ENCODE measurements at regions not wholly inside any gene's neighbourhood (a gene's known extent, or its start where the extent isn't known, plus 50 kb on each side); places are given as distances from the start of the nearest gene placed in this dataset.
A peak's percentile ranks its signal among the peaks of the same experiment; 100 is the strongest.

- Histone ChIP-seq H3K4me3 (no peak overlapping the region), H3K36me3 (ENCODE audit: low read depth) (no peaks in the 10 kb centered on the region), H3K4me1 (ENCODE audit: low read depth) (no peaks in the 10 kb centered on the region), H3K9me3 (no peaks in the 10 kb centered on the region)
- ATAC-seq (peak; percentile 54), DNase-seq (peak in 1 of 3 donors; percentile 24)
- no peak for TF ChIP-seq CTCF (IDR thresholded peaks at IDR 0.05)
- intact Hi-C loops (cut with DNase I, micrococcal nuclease), result no loop called here
These were observed 280.5 kb downstream of the FBXW7 start for GRCh38 chr4:152255437-152255836.

DNA sequence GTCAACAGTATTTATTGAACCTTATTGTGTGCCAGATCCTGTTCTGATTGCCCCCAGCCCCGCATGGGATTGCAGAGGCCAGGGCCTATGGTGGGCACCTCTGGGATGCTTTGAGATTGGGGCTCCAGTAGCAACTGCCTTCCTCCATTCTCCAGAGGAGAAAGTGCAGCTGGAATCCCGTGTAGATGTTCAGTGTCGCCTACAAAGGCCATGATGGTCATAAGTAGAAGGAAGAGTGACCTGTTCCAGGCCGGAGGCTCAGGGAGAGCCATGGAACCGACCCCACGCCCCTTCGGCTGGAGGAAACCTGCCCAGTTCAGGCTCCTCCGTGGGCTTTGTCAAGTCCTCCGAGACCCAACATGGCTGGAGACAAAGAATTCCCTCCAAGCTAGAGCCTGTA lies 287.5 kb downstream of the FBXW7 start:
- no peaks in the 10 kb centered on the region for H3K4me1 ChIP-seq (ENCODE audit: low read depth)
- no peak for TF ChIP-seq CTCF (IDR thresholded peaks at IDR 0.05)
- no peaks in the 10 kb centered on the region for H3K36me3 ChIP-seq (ENCODE audit: low read depth)
- DNase-seq, result no peak
- H3K4me3 ChIP-seq, result no peak overlapping the region
- intact Hi-C loops (cut with DNase I, micrococcal nuclease), result no loop called here
- no peaks in the 10 kb centered on the region for H3K9me3 ChIP-seq
- no peak for ATAC-seq

DNA sequence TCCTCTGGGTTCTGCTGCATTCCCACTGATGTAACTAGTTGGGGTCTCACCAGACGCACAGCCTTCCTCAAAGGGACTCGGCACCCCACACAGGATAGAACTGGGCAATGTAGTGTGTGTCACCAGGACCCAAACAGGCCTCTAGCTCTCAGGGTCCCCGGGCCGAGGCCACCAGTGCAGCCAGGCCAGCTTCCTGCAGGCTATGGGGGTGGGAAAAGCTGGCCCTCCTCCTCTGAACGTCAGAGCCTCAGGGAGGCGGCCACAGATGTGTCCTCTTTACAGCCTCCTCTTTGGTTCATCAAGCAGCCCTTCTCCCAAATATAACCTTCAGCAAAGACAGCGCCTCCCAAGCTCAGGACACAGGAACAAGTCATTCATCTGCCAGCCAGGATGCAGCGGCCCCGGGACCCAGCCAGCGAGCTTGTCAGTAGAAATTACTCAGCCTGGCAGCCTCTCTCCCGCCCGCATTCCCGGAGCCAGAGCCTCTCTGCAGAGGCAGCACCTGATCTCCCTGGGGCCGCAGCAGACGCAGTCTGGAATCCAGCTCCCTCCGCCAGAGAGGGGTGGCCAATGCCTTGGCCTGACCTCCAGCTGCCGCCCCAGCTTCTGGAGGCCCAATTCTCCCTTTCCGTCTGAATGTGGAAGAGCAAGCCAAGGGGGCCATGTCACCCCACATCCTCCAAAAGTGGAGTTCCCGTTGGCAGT lies 288.5 kb downstream of the FBXW7 start:
- DNase-seq, result no peak
- Histone ChIP-seq H3K4me3 (no peak overlapping the region), H3K36me3 (ENCODE audit: low read depth) (no peaks in the 10 kb centered on the region), H3K9me3 (no peaks in the 10 kb centered on the region), H3K4me1 (ENCODE audit: low read depth) (no peaks in the 10 kb centered on the region)
- no peak for ATAC-seq
- no peak for TF ChIP-seq CTCF (IDR thresholded peaks at IDR 0.05)
- intact Hi-C loops (cut with DNase I, micrococcal nuclease), result no loop called here

DNA sequence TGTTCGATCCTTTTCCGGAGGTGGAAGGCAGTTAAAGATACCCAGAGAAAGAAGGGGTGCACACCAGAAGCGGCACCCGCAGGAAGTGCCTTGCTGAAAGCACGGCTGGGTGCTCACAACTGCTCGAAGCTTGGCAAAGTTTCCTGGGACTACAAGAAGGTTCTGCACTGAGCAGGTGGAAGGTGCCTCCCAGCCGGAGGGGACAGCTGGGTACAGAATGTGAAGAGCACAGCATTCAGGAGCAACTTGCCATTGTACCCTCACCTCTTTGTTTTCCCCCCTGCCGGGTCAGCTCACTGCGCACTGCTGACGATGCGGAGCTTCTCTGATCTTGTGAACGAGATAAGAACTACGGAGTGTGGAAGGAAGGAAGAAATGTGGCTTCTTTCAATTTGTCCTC lies 289.2 kb downstream of the FBXW7 start:
- H3K36me3 ChIP-seq (ENCODE audit: low read depth), result no peaks in the 10 kb centered on the region
- intact Hi-C loops (cut with DNase I, micrococcal nuclease), result no loop called here
- no peak for TF ChIP-seq CTCF (IDR thresholded peaks at IDR 0.05)
- no peaks in the 10 kb centered on the region for H3K9me3 ChIP-seq
- H3K4me1 ChIP-seq (ENCODE audit: low read depth), result no peaks in the 10 kb centered on the region
- DNase-seq (no peak), ATAC-seq (no peak)
- no peak overlapping the region for H3K4me3 ChIP-seq

GRCh38 chr4:152245680-152246079 lies 290.2 kb downstream of the FBXW7 start:
- DNase-seq, result no peak
- Histone ChIP-seq H3K4me1 (ENCODE audit: low read depth) (no peaks in the 10 kb centered on the region), H3K9me3 (no peaks in the 10 kb centered on the region), H3K4me3 (no peak overlapping the region), H3K36me3 (ENCODE audit: low read depth) (no peaks in the 10 kb centered on the region)
- intact Hi-C loops (cut with DNase I, micrococcal nuclease), result no loop called here
- ATAC-seq, result no peak
- no peak for TF ChIP-seq CTCF (IDR thresholded peaks at IDR 0.05)

DNA sequence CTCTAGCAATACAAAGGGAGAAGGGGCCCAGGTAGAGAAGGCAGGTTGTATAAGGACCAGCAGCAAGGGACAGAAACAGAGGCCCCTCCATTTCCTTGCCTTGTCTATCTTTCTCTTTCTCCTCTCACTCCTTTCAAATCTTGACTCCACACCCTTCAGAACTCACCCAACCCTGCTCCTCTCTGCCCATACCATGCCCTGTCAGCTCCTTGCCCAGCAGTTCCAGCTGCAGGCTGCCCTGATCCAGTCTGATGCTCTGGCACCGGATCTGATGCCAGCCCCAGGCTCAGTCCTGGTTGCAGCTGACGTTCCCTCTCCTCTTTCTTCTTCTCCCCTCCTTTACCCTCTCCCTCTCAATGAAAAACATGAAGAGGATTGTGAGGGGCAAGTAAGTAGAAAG lies 291.2 kb downstream of the FBXW7 start:
- Histone ChIP-seq H3K36me3 (ENCODE audit: low read depth) (no peaks in the 10 kb centered on the region), H3K4me1 (ENCODE audit: low read depth) (no peaks in the 10 kb centered on the region), H3K9me3 (no peaks in the 10 kb centered on the region), H3K4me3 (no peak overlapping the region)
- no peak for DNase-seq
- intact Hi-C loops (cut with DNase I, micrococcal nuclease), result no loop called here
- ATAC-seq, result no peak
- no peak for TF ChIP-seq CTCF (IDR thresholded peaks at IDR 0.05)
